G401 (cell line): ENCODE measurements at regions not wholly inside any gene's neighbourhood (a gene's known extent, or its start where the extent isn't known, plus 50 kb on each side); places are given as distances from the start of the nearest gene placed in this dataset.

ENCODE experiments used
- DNase-seq: peaks from one replicate; pipeline ENCODE4 v3.0.0-alpha.2; 2015; ENCODE audit warnings: low spot score
- in situ Hi-C: cut with HindIII; loops from 2 replicates; pipeline ENCODE4 v1.10.0; 2016; ENCODE audit warnings: low sequenced_read_pairs, mixed read lengths

DNA sequence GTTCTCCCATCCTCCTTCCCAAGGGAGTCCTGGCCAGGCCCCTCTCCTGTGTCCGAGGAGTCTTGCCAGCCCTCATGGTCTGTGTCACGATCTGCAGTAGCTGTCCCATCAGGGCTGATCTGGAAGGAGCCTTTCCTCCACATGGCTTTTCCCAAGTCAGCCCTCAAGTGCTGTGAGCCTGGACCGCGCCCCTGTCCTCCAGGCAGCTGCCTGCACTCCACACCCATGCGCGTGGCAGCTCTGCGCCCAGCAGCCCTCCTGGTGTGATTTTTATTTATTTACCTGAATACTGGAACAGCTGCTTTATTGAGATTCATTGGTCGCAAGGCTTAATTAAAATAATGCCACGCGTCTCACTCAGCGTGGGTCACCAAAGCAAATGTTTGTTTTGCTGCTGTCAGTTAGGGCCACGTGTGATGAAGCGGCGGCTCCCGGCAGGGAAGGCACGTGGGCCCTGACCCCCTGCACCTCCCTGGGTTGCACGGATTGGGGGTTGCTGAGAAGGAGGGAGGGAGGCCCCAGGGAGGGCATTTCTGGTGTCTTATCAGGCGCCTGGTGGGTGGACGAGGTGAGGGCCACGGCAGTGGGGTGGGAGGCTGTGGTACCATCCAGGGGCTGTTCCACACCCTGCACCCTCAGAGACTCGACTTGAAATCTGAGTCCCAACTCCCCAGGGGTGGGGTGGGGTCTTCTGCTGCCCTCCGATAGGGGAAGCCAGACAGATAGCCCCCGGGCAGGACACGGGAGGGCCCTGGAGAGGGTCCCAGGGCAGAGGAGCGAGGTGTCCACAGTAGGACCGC lies 206.3 kb upstream of the C14orf180 start:
- no peak for DNase-seq
- in situ Hi-C loops, result no loop called here

DNA sequence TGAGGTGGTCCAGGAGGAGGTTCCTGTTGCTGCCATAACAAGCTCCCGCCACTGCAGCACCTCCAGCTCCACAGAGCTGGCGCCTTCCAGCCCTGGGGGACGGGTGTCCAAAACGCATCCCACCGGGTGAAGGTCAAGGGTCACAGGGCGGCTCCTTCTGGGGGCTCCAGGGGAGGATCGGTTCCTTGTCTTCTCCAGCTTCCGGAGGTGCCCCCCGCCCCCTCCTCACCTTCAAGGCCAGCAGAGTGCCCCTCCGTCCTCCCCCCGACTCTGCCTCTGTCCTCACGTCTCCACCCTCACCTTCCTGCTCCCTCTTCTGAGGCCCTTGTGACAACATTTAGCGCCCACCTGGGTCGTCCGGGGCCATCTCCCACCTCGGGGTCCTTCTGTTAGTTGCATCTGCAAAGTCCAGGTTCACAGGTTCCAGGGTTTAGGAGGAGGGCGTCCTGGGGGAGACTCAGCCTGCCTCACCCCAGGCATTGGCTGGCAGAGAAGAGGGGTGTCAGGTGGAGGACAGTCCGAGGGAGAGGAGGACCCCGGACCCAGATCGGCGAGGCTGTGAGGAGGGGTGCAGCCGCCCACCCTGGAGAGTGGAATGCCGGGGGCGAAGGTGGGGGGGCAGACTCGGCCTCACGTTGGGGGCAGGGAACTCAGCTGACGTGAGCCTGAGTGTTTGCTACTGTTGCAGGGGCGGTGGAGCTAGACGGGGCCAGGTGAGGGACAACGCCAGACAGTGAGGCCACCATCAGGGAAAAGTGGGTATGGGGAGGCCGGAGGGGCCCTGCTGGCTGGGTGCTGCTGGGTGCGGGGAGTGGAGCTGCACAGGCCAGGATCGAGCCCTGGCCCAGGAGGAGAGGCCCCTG lies 205.5 kb upstream of the C14orf180 start:
- in situ Hi-C loops, result no loop called here
- DNase-seq, result no peak

DNA sequence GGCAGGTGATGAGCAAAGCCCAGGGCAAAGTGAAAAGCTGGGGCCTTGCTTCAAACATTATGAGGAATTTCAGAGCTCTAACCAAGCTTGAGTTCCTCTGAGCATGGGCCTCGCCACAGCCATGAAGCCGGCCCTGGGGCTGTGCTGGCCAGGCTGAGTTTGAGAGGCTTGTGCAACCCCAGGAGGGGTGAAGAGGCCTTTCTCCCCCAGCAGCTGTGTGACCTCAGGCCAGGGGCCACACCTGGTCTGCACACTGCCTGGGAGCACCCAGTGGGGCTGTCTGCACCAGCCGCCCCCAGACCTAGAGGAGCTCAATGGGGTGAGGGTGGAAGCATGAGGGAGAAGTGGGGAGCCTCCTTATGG lies 204.9 kb upstream of the C14orf180 start:
- DNase-seq, result no peak
- in situ Hi-C loops, result no loop called here

DNA sequence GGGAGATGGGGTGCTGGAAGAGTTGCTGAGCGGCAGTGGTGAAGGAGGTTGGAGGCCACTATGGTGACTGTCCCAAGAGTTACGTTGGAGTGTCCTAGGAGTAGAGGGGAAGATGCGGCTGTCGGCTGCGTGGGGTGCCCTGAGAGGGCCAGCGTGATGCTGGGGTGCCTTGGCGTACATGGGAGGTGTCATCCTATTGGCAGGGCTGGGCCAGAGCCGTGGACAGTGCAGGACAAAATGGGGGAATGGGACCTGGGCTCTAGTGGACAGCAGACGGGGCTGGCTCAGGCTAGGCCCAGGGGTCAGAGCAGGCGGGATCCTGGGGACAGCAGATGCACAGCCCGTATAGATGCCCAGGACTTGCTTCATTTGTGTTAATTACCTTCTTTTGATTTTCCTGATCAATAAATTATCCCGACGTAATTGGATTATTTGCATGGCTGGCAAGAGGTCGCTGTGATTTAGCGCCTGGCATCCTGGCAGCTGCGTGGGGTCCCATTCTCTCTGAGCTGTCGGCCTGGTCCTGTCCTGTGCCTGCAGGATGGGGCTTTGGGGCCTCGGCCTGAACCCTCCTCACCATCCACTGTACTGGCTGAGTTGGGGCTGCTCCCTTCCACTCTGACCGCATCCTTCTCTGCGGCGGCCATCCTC lies 203.9 kb upstream of the C14orf180 start:
- no peak for DNase-seq
- in situ Hi-C loops, result no loop called here

DNA sequence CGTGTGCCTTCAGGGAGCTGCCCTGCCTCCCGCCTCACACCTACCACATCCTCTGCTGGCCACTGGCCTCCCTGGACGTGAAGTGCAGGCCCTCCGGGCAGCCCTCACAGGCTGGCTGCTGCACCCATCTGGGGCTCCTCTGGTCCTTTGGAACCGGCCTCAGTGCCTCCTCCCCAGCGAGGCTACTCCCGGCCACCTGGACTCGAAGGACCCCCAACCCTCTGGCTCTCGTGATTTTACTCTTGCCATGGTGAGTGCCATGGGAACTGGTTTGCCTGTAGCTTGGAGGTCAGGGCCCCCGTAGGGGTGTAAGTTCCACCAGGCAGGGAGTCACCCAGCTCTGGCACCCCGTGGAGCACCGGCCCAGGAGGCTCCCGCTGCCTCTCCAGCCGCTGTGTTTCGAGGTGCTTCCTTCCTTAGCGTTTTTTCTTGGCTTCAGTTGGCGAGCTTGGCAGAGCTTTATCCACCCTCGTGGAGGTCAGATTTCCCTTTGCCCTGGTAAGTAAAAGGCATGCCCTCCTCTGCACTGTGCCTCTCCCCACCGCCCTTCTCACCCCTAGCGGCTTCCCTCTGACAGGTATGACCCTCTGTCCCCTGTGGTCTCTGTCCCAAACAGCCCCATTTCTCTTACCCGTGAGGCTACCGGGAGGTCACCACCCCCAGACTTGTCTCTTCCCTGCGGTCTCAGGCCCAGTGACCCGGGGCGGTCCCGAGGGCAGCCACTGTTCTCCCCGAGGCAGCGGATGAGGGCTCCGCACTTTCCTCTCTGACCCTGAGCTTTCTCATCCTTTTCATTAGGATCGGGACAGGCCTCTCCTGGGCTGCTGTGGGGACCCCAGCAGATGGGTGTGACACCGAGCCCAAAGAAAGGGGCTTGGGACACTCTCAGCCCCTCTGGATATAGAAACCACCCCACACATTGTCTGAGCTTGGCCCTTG lies 203.1 kb upstream of the C14orf180 start:
- in situ Hi-C loops, result no loop called here

DNA sequence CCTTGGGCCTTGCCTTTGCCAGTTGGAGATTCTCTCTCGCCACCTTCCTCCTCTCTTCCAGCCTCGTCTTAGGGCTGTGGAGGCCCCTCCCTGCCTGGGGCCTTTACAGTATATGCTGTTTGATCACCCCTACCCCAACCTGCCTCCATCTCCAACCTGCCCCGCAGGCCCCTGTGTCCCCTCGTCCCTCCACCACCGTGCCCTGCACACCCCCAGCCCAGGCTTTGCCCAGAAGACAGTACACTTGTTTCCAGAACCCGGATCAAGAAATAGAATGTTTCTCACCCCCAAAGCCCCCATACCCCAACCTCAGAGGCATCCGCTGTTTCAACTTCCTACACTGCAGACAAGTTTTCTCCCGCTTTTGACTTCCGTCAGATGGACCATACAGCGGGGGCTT lies 202.3 kb upstream of the C14orf180 start:
- DNase-seq, result no peak
- in situ Hi-C loops, result no loop called here

More for the DNA sequence above, 203.1 kb upstream of the C14orf180 start:
- DNase-seq, result no peak

DNA sequence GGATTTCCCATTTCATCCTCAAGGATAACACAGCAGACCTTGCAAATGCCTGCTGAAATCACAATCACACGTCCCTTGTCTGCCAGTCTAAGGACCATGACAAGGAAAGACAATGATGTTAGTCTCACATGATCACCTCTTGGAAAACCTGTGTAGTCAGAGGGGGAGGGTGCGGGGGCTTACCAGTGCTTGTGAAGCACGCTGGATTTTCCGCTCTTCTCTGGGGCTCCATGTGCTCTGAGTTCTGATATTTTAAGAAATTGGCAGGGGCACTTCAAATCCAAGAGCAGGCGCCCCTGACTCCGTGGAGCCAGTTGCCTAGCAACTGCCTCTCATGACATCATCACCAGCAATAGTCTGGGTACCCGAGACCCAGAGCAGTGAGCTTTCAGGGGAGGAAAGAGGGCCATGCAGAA lies 200.9 kb upstream of the C14orf180 start:
- in situ Hi-C loops, result no loop called here
- no peak for DNase-seq

DNA sequence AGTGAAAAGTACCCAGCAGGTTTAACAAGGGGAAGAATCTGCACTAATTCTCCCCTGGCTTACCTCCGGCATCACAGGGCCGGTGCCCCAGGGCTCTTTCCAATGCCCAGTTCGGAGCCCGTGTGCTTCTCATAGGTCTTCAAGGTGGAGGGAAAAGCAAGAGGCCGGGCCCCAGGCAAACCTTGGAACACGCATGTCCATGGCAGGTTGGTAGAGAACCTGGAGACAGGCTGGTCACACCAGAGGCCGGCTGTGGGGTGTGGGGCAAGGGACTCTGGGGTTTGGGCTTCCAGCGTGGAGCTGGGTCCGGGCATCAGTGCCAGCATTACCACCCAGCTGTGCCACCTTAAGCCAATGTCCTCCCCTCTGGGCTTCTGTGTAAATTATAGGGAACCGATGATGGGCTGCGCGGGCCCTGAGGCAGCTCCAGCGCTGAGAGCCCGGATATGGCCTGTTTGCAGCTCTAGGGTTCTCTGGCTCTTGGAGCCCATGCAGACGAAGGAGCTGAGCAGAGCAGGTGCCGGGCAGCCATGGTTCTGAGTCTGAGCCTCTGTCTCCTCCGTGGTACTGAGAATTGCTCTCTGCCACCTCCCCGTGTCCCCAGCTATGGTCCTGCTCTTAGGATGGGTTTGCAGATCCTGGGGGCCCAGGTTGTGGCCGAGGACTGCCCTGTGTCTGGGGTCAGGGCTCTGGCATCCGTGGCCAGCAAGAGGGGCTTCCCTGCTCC lies 197.0 kb upstream of the C14orf180 start:
- in situ Hi-C loops, result no loop called here
- DNase-seq, result no peak

DNA sequence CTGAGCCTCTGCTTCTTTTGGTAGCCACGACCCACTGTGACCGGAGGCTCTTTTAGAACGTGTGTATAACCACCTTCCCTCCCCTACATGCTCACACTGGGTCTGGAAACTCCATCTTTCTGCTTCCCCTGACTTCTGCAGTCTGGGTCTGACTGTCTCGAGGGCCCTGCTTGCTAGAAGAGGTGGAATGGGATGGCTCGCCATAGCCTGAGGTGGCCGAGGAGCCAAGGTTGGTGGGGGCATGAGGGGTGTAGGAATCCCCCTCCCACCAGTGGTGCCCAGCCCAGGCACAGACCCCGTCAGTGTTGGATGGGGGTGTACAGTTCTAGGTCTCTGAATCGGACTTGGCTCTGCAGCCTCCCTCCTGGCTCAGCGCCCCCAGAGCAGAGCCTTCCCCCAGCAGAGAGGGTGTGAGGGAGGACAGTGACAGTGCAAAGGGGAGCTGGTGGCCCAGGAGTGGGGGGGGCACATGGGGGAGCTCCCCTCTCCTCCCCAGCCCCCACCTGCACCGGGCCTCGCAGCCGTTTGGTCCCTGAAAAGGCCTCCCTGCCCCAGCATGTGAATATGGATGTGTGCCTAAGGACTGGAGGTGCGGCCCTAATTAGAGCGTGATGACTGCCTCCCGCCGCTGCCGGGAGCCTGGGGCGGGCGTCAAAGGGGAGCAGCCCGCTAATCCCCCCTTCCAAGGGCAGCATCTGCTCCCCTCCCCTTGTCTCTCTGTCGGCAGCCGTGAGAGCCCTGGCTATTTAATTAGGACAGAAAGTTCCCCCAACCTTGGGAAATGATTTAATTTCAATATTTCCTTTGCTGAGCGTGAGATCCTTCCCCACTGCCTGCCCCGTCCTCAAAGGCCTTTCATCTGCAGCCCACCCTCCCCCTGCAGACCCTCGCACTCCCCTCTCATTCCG lies 196.2 kb upstream of the C14orf180 start:
- in situ Hi-C loops, result no loop called here
- no peak for DNase-seq

DNA sequence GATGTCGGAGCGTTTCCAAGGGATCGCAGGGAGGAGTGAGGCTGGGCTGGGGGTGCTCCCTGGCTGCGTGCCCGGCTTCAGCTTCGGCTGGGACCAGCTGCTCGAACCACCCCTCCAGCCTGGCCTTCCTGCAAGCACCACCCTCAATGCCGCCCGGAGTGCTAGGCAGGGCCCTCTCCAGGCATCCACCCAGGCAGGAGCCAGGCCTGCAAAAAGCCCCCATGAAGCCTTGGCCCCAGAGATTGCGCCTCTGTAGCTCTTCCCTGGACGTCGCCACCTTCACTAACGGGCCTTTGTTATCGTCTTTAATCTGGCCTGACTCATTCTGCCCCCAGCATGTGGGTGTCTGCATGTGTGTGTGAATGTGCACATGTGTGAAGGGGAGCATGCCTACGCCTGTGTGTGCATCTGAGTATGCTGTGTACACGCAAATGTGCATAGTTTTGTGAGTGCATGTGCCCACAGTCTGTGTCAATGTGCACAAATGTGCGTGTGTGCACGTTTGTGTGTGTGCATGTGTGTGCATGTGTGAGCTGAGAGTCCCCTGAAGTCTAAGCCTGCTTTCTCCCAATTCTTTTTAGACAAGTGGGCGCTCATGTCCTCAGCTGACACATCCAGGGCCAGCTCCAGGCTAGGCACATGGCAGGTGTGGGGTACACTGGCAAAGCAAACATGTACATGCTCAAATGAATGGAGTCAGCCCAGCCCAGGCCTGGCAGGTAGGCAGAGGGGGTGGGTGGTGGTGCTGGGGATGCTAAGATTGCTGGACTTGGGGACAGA lies 195.4 kb upstream of the C14orf180 start:
- no peak for DNase-seq
- in situ Hi-C loops, result no loop called here

DNA sequence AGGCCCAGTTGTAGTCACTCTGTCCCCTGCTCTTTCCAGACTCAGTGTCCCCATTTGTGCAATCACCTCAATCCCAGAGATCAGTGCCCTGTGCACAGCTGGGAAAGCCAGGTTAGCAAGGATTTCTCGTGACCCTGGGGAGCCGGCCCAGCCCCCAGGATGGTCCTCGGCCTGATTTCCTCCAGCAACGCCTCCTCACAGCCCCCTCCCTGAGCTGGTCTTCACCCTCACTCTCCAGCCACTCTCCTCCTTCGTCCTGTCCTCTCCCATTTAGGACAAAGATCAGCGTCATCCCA lies 194.8 kb upstream of the C14orf180 start:
- in situ Hi-C loops, result no loop called here
- DNase-seq, result no peak

DNA sequence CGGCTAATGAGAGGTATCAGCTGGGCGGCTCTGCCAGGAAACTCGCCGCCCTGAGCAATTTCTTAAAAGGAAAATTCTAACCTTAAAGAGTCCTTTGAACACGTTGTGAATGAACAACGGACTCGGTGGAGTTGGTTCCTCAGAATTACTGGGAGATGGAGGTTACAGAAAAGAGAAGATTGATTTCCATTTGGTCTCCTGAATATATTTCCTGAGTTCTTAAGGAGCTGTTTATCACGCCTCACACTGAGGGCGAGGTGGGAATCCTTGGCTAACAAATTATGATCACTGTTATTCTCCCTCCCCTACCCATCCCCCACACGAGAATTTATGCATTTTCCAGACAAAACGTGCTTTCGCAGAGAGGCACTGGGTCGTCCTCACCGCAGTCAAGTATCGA lies 194.5 kb upstream of the C14orf180 start:
- DNase-seq, result no peak
- in situ Hi-C loops, result no loop called here

DNA sequence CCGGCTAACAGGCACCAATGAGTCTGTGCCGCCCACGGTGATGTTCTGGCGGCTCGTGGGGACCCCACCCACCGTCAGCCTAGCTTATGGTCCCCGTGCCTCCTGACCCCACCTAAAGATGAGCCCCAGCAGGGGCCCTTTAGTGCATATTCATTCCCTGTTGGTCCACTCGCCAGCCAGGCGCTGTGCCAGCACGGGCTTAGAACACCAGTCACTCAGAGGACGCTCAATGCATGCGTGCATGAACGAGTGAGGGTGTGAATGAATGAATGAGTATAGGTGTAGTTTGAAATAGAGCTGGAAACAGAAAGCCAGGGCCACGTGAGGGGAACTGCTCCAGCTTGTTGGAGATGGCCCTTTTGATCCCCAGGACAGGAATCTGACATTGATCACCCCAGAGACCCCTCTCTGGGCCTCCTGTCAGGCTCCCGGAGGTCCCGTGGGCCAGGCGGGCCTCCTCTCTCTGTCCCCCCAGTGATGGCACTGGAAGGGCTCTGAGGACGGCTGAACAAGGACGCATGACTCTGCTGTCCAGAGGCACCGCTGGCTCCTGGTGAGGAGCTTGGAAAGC lies 193.9 kb upstream of the C14orf180 start:
- in situ Hi-C loops, result no loop called here
- no peak for DNase-seq

DNA sequence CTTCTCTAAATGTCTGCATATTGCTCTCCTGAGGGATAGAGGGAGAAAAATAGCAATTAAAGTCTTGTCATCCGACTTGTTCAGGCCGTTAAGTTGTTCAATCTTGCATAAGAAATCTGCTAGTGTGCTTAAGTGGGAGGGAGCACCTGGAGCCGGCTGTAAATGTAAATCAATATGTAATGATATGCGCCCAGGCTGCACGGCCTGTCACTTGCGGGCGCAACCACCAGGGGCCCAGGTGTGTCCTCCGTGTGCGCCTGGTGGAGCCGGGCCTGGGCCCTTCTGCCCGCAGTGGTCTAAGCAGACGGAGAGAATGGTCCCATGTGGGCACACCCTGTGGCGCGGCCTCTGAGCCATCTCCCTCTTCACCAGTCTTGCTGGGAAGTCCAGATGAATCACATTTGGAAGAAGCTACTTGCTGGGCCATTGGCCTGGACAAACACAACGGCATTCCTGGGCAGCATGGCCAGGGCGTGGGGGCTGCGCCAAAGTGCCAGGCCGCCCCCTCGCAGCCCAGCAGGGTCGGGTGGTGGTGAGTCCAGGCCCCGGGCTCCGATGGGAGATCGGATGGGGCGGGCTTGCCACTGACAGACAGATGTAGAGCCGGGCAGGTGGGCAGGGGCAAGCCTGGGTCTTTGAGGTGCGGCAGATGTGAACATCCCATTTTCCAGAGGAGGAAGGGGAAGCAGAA lies 193.3 kb upstream of the C14orf180 start:
- DNase-seq, result no peak
- in situ Hi-C loops, result no loop called here

DNA sequence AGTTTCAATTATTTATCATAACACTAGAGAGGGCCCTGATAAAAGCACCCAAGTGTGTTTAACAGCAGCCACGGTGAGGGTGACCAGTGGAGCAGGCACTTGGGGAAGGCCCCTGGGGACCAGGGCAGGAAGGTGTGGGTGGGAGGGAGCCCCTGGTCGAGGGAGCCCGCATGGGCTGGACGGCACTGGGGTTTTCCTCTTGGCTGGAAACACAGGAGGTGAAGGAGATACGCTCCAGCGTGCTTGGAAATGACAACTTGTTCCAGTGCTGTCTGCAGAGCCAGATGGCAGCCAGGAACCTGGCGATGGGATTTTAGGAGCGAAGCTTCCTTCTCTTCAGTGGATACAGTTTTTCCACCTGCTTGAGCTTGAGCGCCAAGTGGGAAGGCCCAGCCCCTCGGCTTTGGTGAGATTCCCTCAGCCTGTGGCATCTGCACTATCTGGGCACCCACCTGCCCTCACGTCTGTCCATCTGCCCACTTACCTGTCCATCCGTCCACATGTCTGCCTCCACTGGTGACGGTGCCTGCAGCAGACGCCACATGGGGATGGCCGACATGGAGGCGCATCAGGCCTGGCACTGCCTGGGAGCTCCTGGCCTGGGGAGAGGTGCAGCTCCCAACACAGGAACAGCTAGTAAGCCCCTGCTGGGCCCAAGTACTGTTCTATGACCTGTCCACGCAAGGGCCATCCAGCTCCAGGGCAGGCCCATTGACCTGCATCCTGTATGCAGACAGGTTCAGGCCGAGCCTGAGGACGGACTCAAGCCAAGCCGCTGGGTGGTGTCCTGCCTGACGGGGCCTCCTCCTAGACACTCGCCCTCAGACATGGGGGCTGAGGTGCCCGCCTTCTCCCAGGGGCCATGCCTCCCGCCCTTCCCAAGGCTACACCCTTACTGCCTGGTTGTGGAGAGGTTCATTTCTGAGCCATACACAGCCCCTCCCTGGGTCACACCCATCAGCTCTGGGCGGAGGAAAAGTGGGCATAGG lies 192.2 kb upstream of the C14orf180 start:
- DNase-seq, result peak; percentile 8
- in situ Hi-C loops, result no loop called here
